NCI-H748 (cell line): ENCODE measurements at regions not wholly inside any gene's neighbourhood (a gene's known extent, or its start where the extent isn't known, plus 50 kb on each side); places are given as distances from the start of the nearest gene placed in this dataset.
A peak's percentile ranks its signal among the peaks of the same experiment; 100 is the strongest.
"Not testable (repeated sequence)": the region's sequence is repeated elsewhere in the genome, so short reads cannot be mapped to it uniquely, and the experiment has no call there.

Experiments
- DNase-seq: peaks from one replicate; lab custom pipeline; 2025; ENCODE audit not compliant: unreplicated experiment; lab: John Stamatoyannopoulos, UW

DNA sequence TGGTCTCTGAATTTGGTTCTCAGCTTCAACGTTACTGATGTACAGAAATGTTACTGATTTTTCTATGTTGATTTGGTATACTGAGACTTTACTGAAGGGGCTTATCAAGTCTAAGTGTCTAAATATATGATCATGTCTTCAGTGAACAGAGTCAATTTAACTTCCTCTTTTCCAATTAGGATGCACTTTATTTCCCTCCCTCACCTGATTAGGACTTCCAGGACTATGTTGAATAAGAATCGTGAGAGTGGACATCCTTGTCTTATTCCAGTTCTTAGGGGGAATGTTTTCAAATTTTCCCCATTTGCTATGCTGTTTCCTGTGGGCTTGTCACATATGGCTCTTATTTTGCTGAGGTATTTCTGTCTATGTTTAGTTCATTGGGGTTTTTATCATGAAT, 349.5 kb downstream of the PRR16 start:
- DNase-seq, result no peak

DNA sequence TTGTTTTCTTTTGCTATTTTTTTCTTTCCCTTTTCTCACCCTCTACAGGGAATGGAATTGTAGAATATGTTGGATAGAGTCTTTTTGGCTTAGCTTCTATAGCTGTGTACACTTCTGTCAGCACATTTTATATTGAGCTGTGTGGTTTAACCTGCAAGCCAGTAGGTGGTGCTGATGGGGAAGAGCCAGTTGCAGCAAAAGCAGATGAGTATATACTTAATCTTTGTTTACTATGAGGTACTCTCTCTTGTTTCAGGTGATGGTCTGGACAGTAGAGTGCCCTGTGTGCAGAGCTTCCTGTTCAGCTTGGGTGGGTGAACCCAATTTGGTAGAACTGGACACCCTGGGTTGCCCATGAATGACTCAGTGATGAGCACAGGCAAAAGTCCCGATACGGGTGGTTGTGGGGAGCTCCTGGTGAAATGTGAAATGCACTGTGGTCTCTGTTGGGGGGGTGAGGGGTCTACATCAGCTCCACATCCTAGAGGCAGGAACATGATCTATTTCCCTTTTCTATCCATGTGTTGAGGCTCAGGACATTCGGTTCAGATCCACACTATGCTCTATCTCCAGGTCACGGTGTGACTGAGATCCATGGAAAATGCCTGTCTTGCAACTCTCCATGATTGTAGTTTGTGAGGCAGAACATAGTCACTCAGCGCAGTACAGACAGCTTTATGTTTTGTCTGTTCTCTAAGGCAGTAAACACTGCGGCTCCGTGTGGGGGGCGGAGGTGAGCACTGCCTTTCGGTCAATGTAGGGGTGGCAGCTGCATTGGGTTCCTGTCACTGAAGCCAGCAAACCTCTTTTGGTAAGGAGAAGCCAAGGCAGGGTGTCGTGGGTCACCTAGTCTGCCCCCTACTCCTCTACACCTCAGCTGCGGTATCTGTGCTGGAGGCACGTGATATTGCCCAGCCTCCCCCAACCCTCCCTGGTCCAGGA, 353.2 kb downstream of the PRR16 start:
- DNase-seq, result peak; percentile 4

GRCh38 chr5:120818128-120818527, 354.0 kb downstream of the PRR16 start:
- DNase-seq, result peak; percentile 2

DNA sequence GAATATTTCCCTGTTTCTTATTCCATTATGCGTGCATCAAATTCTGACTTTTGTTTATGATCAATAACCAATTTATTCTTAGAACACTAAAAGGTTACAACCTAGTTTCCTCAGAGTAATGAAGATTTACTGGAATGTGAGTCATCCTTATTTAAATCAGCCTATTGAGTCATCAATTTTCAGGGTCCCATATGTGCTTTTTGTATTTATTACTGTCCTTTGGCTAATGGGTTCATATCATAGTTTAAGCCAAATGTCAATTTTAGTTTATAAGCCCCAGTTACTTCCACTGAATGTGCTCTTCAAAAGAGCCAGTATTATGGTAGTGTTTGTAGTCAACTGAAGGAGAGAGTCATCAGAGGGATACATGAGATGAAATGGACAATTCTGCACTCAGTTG, 359.2 kb downstream of the PRR16 start:
- no peak for DNase-seq

- DNase-seq, result not testable (repeated sequence)
Measured at GRCh38 chr5:120831646-120832045, 367.5 kb downstream of the PRR16 start.

DNA sequence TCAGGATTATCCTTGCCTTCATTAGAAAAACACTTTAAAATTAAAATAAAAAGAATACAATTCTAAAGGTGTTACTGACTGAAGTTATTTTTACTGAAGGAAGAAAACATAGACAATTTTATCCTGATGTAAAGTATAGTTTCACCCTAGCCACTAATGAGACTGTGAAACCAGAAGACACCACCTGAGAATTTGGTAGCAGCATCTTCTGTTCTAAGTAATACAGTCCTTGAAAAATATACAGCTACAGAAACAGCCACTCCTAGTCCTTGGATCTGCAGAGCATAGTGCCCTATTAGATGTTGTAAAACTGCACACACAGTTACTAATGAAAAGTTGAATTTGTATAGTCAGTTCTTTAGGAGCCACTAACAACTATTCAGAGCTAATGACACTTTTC, 377.7 kb downstream of the PRR16 start:
- no peak for DNase-seq

- no peak for DNase-seq
Measured at GRCh38 chr5:120843390-120843980, 379.4 kb downstream of the PRR16 start.

GRCh38 chr5:120848883-120849282, 384.8 kb downstream of the PRR16 start:
- no peak for DNase-seq

DNA sequence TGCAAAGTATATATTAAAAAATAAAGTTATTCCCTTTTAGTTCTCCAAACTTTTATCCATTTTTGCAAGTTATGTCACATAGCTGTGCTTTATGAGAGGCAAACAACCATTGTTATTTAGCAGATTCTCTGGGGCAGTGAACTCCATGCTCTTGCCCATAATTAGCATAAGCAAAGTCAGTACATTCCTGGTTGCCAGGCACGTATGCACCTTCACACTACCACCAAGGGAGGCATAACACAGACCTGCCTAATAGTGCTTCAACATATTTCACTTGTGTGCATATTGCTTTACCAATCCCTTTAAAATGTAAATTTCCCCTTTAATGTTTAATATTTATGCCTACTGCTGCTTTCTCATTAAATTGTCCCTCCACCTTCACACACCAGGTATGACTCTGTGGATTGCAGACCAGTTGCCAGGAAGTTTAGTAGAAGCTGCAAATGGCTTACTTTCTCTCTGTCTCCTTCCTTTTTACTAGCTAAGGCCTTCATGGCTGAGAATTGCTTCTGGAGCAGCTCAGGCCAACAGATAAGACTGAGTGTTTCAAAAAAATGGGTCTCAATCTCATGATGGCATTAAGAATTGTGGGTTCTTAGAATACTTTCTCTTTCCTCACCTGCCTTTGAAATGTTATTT, 388.2 kb downstream of the PRR16 start:
- DNase-seq, result no peak

DNA sequence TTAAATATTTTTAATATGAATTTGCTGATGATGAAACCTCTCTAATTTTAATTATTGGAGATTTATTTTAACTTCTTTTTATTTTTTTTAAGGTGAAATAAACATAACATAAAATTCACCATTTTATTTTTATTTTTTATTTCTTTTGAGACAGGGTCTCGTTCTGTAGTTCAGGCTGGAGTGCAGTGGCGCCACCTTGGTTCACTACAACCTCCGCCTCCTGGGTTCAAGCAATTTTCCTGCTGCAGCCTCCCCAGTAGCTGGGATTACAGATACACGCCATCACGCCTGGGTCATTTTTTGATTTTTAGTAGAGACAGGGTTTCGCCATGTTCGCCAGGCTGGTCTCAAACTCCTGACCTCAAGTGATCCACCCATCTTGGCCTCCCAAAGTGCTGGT, 402.9 kb downstream of the PRR16 start:
- DNase-seq, result no peak

DNA sequence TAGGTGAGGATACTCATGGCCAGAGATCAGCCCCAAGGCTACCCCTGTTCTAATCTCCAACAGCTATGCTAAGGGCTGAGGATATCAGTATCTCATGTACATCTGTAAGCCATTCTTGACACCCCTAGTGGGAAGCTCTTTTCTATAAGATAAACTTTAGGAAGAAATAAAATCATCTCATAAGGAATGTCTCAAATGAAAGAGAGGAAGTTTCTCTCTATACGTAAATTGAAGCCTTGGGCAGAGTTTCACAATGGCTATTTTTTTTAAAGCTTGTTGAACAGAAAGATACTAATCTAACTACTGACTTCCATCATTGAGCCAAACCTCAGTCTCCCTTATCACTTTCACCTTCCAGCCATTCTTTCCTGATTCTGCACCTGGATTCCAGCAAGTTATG, 405.7 kb downstream of the PRR16 start:
- no peak for DNase-seq

- DNase-seq, result no peak
Measured at GRCh38 chr5:120872297-120872696, 408.2 kb downstream of the PRR16 start.

DNA sequence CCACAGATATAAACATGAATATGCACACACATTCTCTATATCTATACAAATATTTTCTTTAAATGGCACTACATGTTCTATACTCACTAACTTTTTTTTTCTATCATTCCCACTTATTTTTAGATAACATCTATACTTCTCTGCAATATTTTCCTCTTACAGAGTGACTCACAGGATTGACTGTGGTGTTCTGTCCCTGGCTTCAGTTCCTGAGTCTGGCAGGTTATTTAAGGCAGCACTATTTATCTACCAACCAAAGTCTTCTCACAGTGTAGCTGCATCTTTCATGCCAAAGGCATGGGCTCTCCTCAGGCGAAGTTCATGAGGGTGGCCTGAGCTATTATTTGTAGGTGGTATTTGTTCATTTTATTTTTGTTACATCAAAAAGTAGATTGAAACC, 409.0 kb downstream of the PRR16 start:
- DNase-seq, result no peak

DNA sequence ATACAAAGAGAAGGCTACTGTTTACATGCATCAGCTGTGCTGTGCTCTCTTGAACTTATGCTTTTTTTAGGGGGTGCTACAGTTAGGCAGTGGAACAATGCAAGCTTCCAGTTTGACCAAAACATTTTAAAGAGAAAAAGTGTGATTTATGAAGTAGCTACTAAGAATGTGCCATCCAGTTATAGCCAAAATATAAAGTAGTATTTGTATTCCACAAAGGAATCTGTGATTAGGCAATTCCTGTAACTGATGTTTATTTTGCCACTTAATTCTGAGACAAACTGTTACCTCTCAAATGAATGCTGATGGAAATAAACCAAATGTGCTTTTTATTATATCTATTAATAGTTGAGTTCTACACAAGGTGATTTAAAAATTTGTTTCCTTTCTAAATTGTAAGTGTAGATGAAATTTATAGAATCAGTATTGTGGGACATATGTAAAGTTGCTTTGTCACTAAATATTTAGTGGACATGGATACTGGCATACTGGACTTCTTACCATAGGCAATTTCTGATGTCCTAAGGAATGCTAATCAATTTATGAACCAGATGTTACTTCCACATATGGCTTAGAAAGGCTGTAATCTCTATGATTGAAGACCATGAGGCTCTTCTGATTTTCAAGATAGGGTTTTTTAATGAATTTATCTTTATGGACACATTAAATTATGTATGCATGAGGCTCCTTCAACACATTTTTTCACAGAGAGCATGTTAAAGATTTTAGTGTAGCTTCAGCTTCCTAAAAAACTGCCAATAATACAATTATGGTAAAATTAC, 410.2 kb downstream of the PRR16 start:
- DNase-seq, result no peak

- no peak for DNase-seq
Measured at GRCh38 chr5:120882038-120882775, 418.1 kb downstream of the PRR16 start.

- no peak for DNase-seq
Measured at GRCh38 chr5:120886351-120886860, 422.3 kb downstream of the PRR16 start.

- no peak for DNase-seq
Measured at GRCh38 chr5:120895660-120896059, 431.6 kb downstream of the PRR16 start.

GRCh38 chr5:120901199-120901598, 437.1 kb downstream of the PRR16 start:
- DNase-seq, result no peak

GRCh38 chr5:120907953-120908352, 443.9 kb downstream of the PRR16 start:
- no peak for DNase-seq

DNA sequence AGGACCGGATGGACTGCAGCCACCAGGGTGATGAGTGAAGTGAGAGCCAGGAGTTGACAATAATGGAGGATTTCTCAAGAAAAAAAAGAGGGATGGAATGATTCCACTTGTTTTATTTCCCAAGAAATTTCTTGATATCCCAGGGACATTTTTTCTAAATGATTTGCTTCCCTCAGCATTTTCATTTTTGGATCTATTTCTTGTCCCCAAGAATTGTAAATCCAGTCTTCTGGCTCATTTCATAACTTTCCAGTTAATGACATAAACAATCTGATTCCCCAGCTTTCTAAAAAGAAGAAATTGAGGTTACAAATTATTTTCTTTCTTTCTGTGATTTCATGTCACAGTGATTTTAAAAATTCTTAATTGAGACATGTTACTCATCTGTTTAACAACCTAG, 446.5 kb downstream of the PRR16 start:
- DNase-seq, result no peak
